Thyroid gland (tissue), 4 donors: ENCODE measurements at regions not wholly inside any gene's neighbourhood (a gene's known extent, or its start where the extent isn't known, plus 50 kb on each side); places are given as distances from the start of the nearest gene placed in this dataset.

Experiments
- DNase-seq, 2 donors: peaks; one replicate each; pipeline ENCODE4 v3.0.0-alpha.2; 2019
- H3K27ac ChIP-seq, 3 donors: fragments of 200-600 bp; sonication (generic); 1 replicate in 2 of 3; 2 replicates in 1 of 3; pipeline ENCODE4 v1.5.1; 2016 to 2019; ENCODE audit warnings: mild to moderate bottlenecking in 1 of 3, moderate library complexity in 1 of 3
- H3K27me3 ChIP-seq: fragments of 200-600 bp; sonication (generic); one replicate; pipeline ENCODE4 v1.5.1; 2019
- H3K36me3 ChIP-seq, 2 donors: fragments of 200-600 bp; sonication (generic); one replicate each; pipeline ENCODE4 v1.5.1; 2016 to 2019
- H3K4me1 ChIP-seq, 2 donors: fragments of 200-600 bp; sonication (generic); one replicate each; pipeline ENCODE4 v1.5.1; 2017 to 2019
- H3K4me3 ChIP-seq, 3 donors: fragments of 200-600 bp; sonication (generic); replicated peaks in 1 of 3; 1 replicate in 2 of 3; 2 replicates in 1 of 3; pipeline ENCODE4 v1.5.1; 2016; ENCODE audit warnings: mild to moderate bottlenecking in 1 of 3
- H3K9me3 ChIP-seq: fragments of 200-600 bp; sonication (generic); one replicate; pipeline ENCODE4 v1.5.1; 2017
- CTCF ChIP-seq, 6 experiments: fragments of 200-600 bp in 3 of 6; fragments of 450-650 bp in 3 of 6; sonication (generic) in 3 of 6; IDR thresholded peaks; one replicate each; pipeline ENCODE4 v1.5.1; 2016 to 2019; ENCODE audit warnings: antibody characterized with exemption in 6 of 6, mild to moderate bottlenecking in 2 of 6, inconsistent platforms in 1 of 6, moderate library complexity in 1 of 6
- POLR2A ChIP-seq, 2 donors: fragments of 450-650 bp; IDR thresholded peaks; one replicate each; pipeline ENCODE4 v1.6.1; 2017; ENCODE audit warnings: antibody characterized with exemption in 2 of 2, mild to moderate bottlenecking in 2 of 2, moderate library complexity in 1 of 2
- WGBS, 2 donors: methylation state at CpG; one replicate each; pipeline ENCODE4 v1.1.5; 2017; 5-methylcytosine and 5-hydroxymethylcytosine counted together
- intact Hi-C: fragments of 100-400 bp; cut with DNase I; formaldehyde crosslinking; loops from one replicate; pipeline ENCODE4 v1.15.1; 2023

- Histone ChIP-seq H3K4me1 (no peaks in the 10 kb centered on the region), H3K27me3 (no peaks in the 10 kb centered on the region), H3K4me3 (no peak overlapping the region), H3K36me3 (no peaks in the 10 kb centered on the region), H3K9me3 (no peaks in the 10 kb centered on the region), H3K27ac (no peak overlapping the region)
- intact Hi-C loops: no loop called here
- no peak for DNase-seq
- 61 to 62% methylated on average over 5 of the region's 5 CpGs for WGBS, 2 donors
- no peak for TF ChIP-seq CTCF (IDR thresholded peaks at IDR 0.05)
- TF ChIP-seq POLR2A (IDR thresholded peaks at IDR 0.05): no peak
Observed at GRCh38 chrX:104307341-104307740, 52.6 kb upstream of the ESX1 start.

- no peak overlapping the region for H3K4me3 ChIP-seq
- no peak for TF ChIP-seq CTCF (IDR thresholded peaks at IDR 0.05)
- no peak for TF ChIP-seq POLR2A (IDR thresholded peaks at IDR 0.05)
- WGBS, 2 donors: 86 to 94% methylated on average over 9 of the region's 9 CpGs
- no peak for DNase-seq
- no peak overlapping the region for H3K27ac ChIP-seq
- no peaks in the 10 kb centered on the region for H3K9me3 ChIP-seq
- no peaks in the 10 kb centered on the region for H3K36me3 ChIP-seq
- H3K27me3 ChIP-seq: no peaks in the 10 kb centered on the region
- intact Hi-C loops: no loop called here
- no peaks in the 10 kb centered on the region for H3K4me1 ChIP-seq
Observed at GRCh38 chrX:104306180-104306579, 51.4 kb upstream of the ESX1 start.
